A549 (cell line): ENCODE measurements at regions not wholly inside any gene's neighbourhood (a gene's known extent, or its start where the extent isn't known, plus 50 kb on each side); places are given as distances from the start of the nearest gene placed in this dataset.

Experiments
- ATAC-seq, 2 experiments: fragments of 200-7000 bp in 1 of 2; fragments of >200 bp in 1 of 2; cut with Nextera tagmentation in 1 of 2; cut with Tn5 transposase in 1 of 2; 3 replicates each; pipeline versions ENCODE4 v1.8.0 to v1.9.1; 2018 to 2020; ENCODE audit warnings: mild to moderate bottlenecking in 1 of 2, moderate library complexity in 1 of 2
- CTCF ChIA-PET: fragments of 300-600 bp; sonication (Branson Sonifier 250); formaldehyde crosslinking; extraction: SDS; loops from one replicate; lab custom pipeline; 2021; ENCODE audit warnings: antibody characterized with exemption, inconsistent platforms; lab: Yijun Ruan, JAX
- POLR2A ChIA-PET: fragments of 350-600 bp; formaldehyde crosslinking; extraction: SDS; loops from one replicate; lab custom pipeline; 2021; ENCODE audit warnings: antibody characterized with exemption, inconsistent platforms; lab: Yijun Ruan, JAX
- DNase-seq, 2 experiments: peaks; one replicate each; pipeline versions ENCODE4 v3.0.0 to v3.0.0-alpha.2; 2011 to 2016; ENCODE audit warnings: low read depth in 1 of 2, low spot score in 1 of 2
- FAIRE-seq: peaks from 2 replicates; lab custom pipeline; 2011; peaks lifted over from hg19 to GRCh38; lab: Jason Lieb, UNC
- H3K27ac ChIP-seq, 2 experiments: fragments of >200 bp; sonication (Bioruptor Twin); formaldehyde crosslinking; 3 replicates each; pipeline ENCODE4 v1.5.1; 2016 to 2017
- H3K4me1 ChIP-seq: fragments of >200 bp; sonication (Bioruptor Twin); formaldehyde crosslinking; 3 replicates; pipeline ENCODE4 v1.6.1; 2016
- H3K4me2 ChIP-seq: fragments of >200 bp; sonication (Bioruptor Twin); formaldehyde crosslinking; 3 replicates; pipeline ENCODE4 v1.6.1; 2016
- H3K4me3 ChIP-seq: fragments of >200 bp; sonication (Bioruptor Twin); formaldehyde crosslinking; 3 replicates; pipeline ENCODE4 v1.5.1; 2016
- H3K9me3 ChIP-seq: fragments of >200 bp; sonication (Bioruptor Twin); formaldehyde crosslinking; 3 replicates; pipeline ENCODE4 v1.6.1; 2016
- ATOH8 ChIP-seq: fragments of 250-450 bp; sonication (Bioruptor Pico); IDR thresholded peaks from 2 replicates; pipeline ENCODE4 v1.5.0; 2020; ENCODE audit warnings: low read depth, mild to moderate bottlenecking, moderate library complexity
- BCL3 ChIP-seq: fragments of >200 bp; sonication (Bioruptor Twin); formaldehyde crosslinking; IDR thresholded peaks from 3 replicates; pipeline ENCODE4 v1.6.1; 2016
- EHMT2 ChIP-seq: fragments of 200-600 bp; sonication (generic); IDR thresholded peaks from 2 replicates; pipeline ENCODE4 v1.6.1; 2016; ENCODE audit warnings: antibody characterized with exemption, low read depth, mild to moderate bottlenecking, moderate library complexity
- EP300 ChIP-seq, 2 experiments: fragments of >200 bp; sonication (Bioruptor Twin); formaldehyde crosslinking; IDR thresholded peaks; 2 replicates in 1 of 2; 3 replicates in 1 of 2; pipeline ENCODE4 v1.6.1; 2016 to 2017
- FOSB ChIP-seq: fragments of 250-450 bp; sonication (Bioruptor Pico); IDR thresholded peaks from 2 replicates; pipeline ENCODE4 v1.5.0; 2020; ENCODE audit warnings: mild to moderate bottlenecking, moderate library complexity
- FOXS1 ChIP-seq: fragments of 250-450 bp; sonication (Bioruptor Pico); IDR thresholded peaks from 2 replicates; pipeline ENCODE4 v1.5.0; 2020; ENCODE audit warnings: mild to moderate bottlenecking, moderate library complexity
- HES2 ChIP-seq: fragments of >200 bp; sonication (Bioruptor Twin); formaldehyde crosslinking; IDR thresholded peaks from 2 replicates; pipeline ENCODE4 v1.6.1; 2016
- HMGXB4 ChIP-seq: fragments of 250-450 bp; sonication (Bioruptor Pico); IDR thresholded peaks from 2 replicates; pipeline ENCODE4 v1.5.0; 2021; ENCODE audit warnings: mild to moderate bottlenecking, moderate library complexity, borderline replicate concordance
- HOXB5 ChIP-seq: fragments of 250-450 bp; sonication (Bioruptor Pico); IDR thresholded peaks from 2 replicates; pipeline ENCODE4 v1.5.0; 2020; ENCODE audit warnings: mild to moderate bottlenecking, moderate library complexity
- KDM5A ChIP-seq: fragments of 200-600 bp; sonication (generic); IDR thresholded peaks from 2 replicates; pipeline ENCODE4 v1.6.1; 2016; ENCODE audit warnings: antibody characterized with exemption, mild to moderate bottlenecking
- MAZ ChIP-seq: fragments of 150-350 bp; IDR thresholded peaks from 2 replicates; pipeline ENCODE4 v1.6.1; 2014; ENCODE audit warnings: antibody characterized with exemption, low read depth, low read length, borderline replicate concordance
- PHF8 ChIP-seq: fragments of 200-600 bp; sonication (generic); IDR thresholded peaks from 2 replicates; pipeline ENCODE4 v1.6.1; 2016; ENCODE audit warnings: low read depth, mild to moderate bottlenecking, antibody characterized with exemption, moderate library complexity, borderline replicate concordance
- POLR2A ChIP-seq: IDR thresholded peaks from 2 replicates; pipeline ENCODE4 v1.6.1; 2012; ENCODE audit warnings: mild to moderate bottlenecking, low read length
- RCOR1 ChIP-seq: fragments of 150-350 bp; IDR thresholded peaks from 2 replicates; pipeline ENCODE4 v1.6.1; 2014; ENCODE audit warnings: antibody characterized with exemption, low read length, low read depth
- TFCP2L1 ChIP-seq: fragments of 250-450 bp; sonication (Bioruptor Pico); IDR thresholded peaks from 2 replicates; pipeline ENCODE4 v1.5.0; 2021; ENCODE audit warnings: mild to moderate bottlenecking
- ZNF302 ChIP-seq: fragments of 250-450 bp; sonication (Bioruptor Pico); IDR thresholded peaks from 2 replicates; pipeline ENCODE4 v1.9.0; 2021; ENCODE audit warnings: inconsistent platforms, mild to moderate bottlenecking, moderate library complexity
- WGBS: methylation state at CpG from one replicate; pipeline ENCODE4 v1.1.6; 2017; ENCODE audit errors: missing lambda C conversion rate; 5-methylcytosine and 5-hydroxymethylcytosine counted together
- small RNA-seq, 6 experiments: library from RNA; depleted of rRNA; stranded (forward); fragments of <200 nt; gene quantifications; one replicate each; pipeline ENCODE3, GENCODE V24; 2012

- 16% methylated on average over 3 of the region's 3 CpGs for WGBS
- no peak overlapping the region for H3K4me3 ChIP-seq
- no peak for ATAC-seq
- no peak for FAIRE-seq
- no peaks in the 10 kb centered on the region for H3K9me3 ChIP-seq
- H3K27ac ChIP-seq, result no peak overlapping the region
- no peak overlapping the region for H3K4me2 ChIP-seq
- H3K4me1 ChIP-seq, result no peaks in the 10 kb centered on the region
- ChIA-PET CTCF (no interaction called here), POLR2A (no interaction called here)
- no peak for DNase-seq
- no peak for TF ChIP-seq HOXB5 (CRISPR knock-in tag)
- TF ChIP-seq FOSB (CRISPR knock-in tag), result no peak
- TF ChIP-seq FOXS1 (CRISPR knock-in tag), result no peak
- TF ChIP-seq ZNF302, result no peak
- no peak for TF ChIP-seq MAZ
- no peak for TF ChIP-seq EP300 (IDR thresholded peaks at IDR 0.05)
- TF ChIP-seq EHMT2, result no peak
- TF ChIP-seq ATOH8, result no peak
- no peak for TF ChIP-seq BCL3
Measured at GRCh38 chr4:30667919-30668318, 52.2 kb upstream of the PCDH7 start.

GRCh38 chr4:30670206-30670605, 50.0 kb upstream of the PCDH7 start:
- no peak overlapping the region for H3K27ac ChIP-seq
- ChIA-PET POLR2A (no interaction called here), CTCF (no interaction called here)
- no peak for DNase-seq
- no peak for TF ChIP-seq HMGXB4 (CRISPR knock-in tag)
- no peak for TF ChIP-seq POLR2A
- TF ChIP-seq HES2, result no peak
- TF ChIP-seq ZNF302, result no peak
- TF ChIP-seq PHF8, result no peak
- TF ChIP-seq KDM5A, result no peak
- TF ChIP-seq RCOR1, result no peak
- no peak for TF ChIP-seq TFCP2L1
- no peak for ATAC-seq
- no peaks in the 10 kb centered on the region for H3K9me3 ChIP-seq
- FAIRE-seq, result no peak
- H3K4me1 ChIP-seq, result no peaks in the 10 kb centered on the region
- no peak overlapping the region for H3K4me3 ChIP-seq
- H3K4me2 ChIP-seq, result no peak overlapping the region
- 10% methylated on average over 3 of the region's 3 CpGs for WGBS

Small RNA genes in the stretch of these regions (small RNA-seq; reads per million reads assigned to genes)
- gene AC097510.1, result 0 reads per million in 6 experiments
